Epithelial cell of proximal tubule (primary cell): ENCODE measurements at regions not wholly inside any gene's neighbourhood (a gene's known extent, or its start where the extent isn't known, plus 50 kb on each side); places are given as distances from the start of the nearest gene placed in this dataset.

ENCODE experiments used
- DNase-seq: peaks from one replicate; pipeline ENCODE4 v3.0.0-alpha.2; 2011; ENCODE audit warnings: low read depth
- H3K4me3 ChIP-seq: 2 replicates; pipeline ENCODE4 v1.5.1; 2011; ENCODE audit warnings: low read depth, mild to moderate bottlenecking, low read length
- CTCF ChIP-seq: conservative IDR thresholded peaks from 2 replicates; pipeline ENCODE4 v1.5.1; 2012; ENCODE audit warnings: low read depth, mild to moderate bottlenecking, low read length

GRCh38 chr6:144840619-144841018, 555.5 kb downstream of the UTRN start:
- no peak overlapping the region for H3K4me3 ChIP-seq
- no peak for DNase-seq
- TF ChIP-seq CTCF: no peak

GRCh38 chr6:144843701-144844100, 558.6 kb downstream of the UTRN start:
- no peak for DNase-seq
- TF ChIP-seq CTCF: no peak
- no peak overlapping the region for H3K4me3 ChIP-seq

- TF ChIP-seq CTCF: no peak
- DNase-seq: no peak
- H3K4me3 ChIP-seq: no peak overlapping the region
These were observed 559.5 kb downstream of the UTRN start for GRCh38 chr6:144844596-144844995.

- no peak overlapping the region for H3K4me3 ChIP-seq
- no peak for TF ChIP-seq CTCF
- no peak for DNase-seq
These were observed 560.1 kb downstream of the UTRN start for GRCh38 chr6:144845186-144845585.

- no peak for TF ChIP-seq CTCF
- no peak for DNase-seq
- H3K4me3 ChIP-seq: no peak overlapping the region
These were observed 562.8 kb downstream of the UTRN start for GRCh38 chr6:144847916-144848315.

GRCh38 chr6:144849920-144850319, 564.8 kb downstream of the UTRN start:
- DNase-seq: no peak
- H3K4me3 ChIP-seq: no peak overlapping the region
- TF ChIP-seq CTCF: no peak

- no peak overlapping the region for H3K4me3 ChIP-seq
- no peak for TF ChIP-seq CTCF
- DNase-seq: no peak
These were observed 568.5 kb downstream of the UTRN start for GRCh38 chr6:144853603-144854002.
